ENCODE measurements at regions not wholly inside any gene's neighbourhood (a gene's known extent, or its start where the extent isn't known, plus 50 kb on each side); places are given as distances from the start of the nearest gene placed in this dataset.
"Not testable (repeated sequence)": the region's sequence is repeated elsewhere in the genome, so short reads cannot be mapped to it uniquely, and the experiment has no call there.

DNA sequence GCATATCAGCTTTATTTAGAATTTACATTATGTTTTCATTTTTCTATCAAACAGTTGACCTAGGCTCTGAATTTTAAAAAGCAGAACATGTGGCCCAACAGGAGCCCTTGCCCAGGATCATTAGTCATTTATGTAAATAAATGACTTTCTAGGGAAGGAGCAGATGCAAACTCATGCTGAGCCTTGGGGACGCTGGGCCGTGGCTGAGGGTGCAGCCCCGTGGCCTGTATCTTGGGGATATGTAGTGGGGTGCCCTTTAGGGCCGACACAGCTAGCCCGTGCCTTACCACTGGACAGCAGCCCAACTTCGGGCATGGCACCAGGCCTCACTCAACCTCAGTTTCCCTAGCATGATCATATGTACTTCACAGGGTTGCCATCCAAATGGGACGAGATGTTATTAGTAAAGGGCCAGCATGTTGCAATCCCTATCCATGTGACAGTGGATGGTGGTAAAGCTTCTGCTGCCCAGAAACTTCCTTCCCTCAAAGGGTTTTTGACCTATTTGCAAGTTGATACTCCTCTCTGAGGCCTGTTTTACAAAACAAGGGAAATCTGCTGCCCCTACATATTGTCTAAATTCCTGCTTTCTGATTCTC is 357.9 kb downstream of the ANAPC1 start:
- TF ChIP-seq, protein P1, sequence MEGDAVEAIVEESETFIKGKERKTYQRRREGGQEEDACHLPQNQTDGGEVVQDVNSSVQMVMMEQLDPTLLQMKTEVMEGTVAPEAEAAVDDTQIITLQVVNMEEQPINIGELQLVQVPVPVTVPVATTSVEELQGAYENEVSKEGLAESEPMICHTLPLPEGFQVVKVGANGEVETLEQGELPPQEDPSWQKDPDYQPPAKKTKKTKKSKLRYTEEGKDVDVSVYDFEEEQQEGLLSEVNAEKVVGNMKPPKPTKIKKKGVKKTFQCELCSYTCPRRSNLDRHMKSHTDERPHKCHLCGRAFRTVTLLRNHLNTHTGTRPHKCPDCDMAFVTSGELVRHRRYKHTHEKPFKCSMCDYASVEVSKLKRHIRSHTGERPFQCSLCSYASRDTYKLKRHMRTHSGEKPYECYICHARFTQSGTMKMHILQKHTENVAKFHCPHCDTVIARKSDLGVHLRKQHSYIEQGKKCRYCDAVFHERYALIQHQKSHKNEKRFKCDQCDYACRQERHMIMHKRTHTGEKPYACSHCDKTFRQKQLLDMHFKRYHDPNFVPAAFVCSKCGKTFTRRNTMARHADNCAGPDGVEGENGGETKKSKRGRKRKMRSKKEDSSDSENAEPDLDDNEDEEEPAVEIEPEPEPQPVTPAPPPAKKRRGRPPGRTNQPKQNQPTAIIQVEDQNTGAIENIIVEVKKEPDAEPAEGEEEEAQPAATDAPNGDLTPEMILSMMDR (IDR thresholded peaks at IDR 0.05; ENCODE audit: control extremely low read depth in 1 of 3, insufficient read depth in 1 of 3, low read depth in 1 of 3, low read length in 3 of 3) = not testable (repeated sequence)
- not testable (repeated sequence) for TF ChIP-seq CREB1 (IDR thresholded peaks at IDR 0.05); NRF1 (IDR thresholded peaks at IDR 0.05; ENCODE audit: low read depth, low read length); RFX5 (IDR thresholded peaks at IDR 0.05; ENCODE audit: borderline replicate concordance, low read depth, low read length); EP300 (IDR thresholded peaks at IDR 0.05; ENCODE audit: borderline replicate concordance in 1 of 2, low read depth in 2 of 2, low read length in 2 of 2); SAP30 (IDR thresholded peaks at IDR 0.05; ENCODE audit: insufficient read depth, insufficient replicate concordance, low read length)
- TF ChIP-seq, protein P2, sequence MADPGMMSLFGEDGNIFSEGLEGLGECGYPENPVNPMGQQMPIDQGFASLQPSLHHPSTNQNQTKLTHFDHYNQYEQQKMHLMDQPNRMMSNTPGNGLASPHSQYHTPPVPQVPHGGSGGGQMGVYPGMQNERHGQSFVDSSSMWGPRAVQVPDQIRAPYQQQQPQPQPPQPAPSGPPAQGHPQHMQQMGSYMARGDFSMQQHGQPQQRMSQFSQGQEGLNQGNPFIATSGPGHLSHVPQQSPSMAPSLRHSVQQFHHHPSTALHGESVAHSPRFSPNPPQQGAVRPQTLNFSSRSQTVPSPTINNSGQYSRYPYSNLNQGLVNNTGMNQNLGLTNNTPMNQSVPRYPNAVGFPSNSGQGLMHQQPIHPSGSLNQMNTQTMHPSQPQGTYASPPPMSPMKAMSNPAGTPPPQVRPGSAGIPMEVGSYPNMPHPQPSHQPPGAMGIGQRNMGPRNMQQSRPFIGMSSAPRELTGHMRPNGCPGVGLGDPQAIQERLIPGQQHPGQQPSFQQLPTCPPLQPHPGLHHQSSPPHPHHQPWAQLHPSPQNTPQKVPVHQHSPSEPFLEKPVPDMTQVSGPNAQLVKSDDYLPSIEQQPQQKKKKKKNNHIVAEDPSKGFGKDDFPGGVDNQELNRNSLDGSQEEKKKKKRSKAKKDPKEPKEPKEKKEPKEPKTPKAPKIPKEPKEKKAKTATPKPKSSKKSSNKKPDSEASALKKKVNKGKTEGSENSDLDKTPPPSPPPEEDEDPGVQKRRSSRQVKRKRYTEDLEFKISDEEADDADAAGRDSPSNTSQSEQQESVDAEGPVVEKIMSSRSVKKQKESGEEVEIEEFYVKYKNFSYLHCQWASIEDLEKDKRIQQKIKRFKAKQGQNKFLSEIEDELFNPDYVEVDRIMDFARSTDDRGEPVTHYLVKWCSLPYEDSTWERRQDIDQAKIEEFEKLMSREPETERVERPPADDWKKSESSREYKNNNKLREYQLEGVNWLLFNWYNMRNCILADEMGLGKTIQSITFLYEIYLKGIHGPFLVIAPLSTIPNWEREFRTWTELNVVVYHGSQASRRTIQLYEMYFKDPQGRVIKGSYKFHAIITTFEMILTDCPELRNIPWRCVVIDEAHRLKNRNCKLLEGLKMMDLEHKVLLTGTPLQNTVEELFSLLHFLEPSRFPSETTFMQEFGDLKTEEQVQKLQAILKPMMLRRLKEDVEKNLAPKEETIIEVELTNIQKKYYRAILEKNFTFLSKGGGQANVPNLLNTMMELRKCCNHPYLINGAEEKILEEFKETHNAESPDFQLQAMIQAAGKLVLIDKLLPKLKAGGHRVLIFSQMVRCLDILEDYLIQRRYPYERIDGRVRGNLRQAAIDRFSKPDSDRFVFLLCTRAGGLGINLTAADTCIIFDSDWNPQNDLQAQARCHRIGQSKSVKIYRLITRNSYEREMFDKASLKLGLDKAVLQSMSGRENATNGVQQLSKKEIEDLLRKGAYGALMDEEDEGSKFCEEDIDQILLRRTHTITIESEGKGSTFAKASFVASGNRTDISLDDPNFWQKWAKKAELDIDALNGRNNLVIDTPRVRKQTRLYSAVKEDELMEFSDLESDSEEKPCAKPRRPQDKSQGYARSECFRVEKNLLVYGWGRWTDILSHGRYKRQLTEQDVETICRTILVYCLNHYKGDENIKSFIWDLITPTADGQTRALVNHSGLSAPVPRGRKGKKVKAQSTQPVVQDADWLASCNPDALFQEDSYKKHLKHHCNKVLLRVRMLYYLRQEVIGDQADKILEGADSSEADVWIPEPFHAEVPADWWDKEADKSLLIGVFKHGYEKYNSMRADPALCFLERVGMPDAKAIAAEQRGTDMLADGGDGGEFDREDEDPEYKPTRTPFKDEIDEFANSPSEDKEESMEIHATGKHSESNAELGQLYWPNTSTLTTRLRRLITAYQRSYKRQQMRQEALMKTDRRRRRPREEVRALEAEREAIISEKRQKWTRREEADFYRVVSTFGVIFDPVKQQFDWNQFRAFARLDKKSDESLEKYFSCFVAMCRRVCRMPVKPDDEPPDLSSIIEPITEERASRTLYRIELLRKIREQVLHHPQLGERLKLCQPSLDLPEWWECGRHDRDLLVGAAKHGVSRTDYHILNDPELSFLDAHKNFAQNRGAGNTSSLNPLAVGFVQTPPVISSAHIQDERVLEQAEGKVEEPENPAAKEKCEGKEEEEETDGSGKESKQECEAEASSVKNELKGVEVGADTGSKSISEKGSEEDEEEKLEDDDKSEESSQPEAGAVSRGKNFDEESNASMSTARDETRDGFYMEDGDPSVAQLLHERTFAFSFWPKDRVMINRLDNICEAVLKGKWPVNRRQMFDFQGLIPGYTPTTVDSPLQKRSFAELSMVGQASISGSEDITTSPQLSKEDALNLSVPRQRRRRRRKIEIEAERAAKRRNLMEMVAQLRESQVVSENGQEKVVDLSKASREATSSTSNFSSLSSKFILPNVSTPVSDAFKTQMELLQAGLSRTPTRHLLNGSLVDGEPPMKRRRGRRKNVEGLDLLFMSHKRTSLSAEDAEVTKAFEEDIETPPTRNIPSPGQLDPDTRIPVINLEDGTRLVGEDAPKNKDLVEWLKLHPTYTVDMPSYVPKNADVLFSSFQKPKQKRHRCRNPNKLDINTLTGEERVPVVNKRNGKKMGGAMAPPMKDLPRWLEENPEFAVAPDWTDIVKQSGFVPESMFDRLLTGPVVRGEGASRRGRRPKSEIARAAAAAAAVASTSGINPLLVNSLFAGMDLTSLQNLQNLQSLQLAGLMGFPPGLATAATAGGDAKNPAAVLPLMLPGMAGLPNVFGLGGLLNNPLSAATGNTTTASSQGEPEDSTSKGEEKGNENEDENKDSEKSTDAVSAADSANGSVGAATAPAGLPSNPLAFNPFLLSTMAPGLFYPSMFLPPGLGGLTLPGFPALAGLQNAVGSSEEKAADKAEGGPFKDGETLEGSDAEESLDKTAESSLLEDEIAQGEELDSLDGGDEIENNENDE (IDR thresholded peaks at IDR 0.05; ENCODE audit: insufficient replicate concordance, low read length) = not testable (repeated sequence)

All from H1 (cell line).